Thyroid gland (tissue), 4 donors: ENCODE measurements at regions not wholly inside any gene's neighbourhood (a gene's known extent, or its start where the extent isn't known, plus 50 kb on each side); places are given as distances from the start of the nearest gene placed in this dataset.

Experiments
- DNase-seq, 2 donors: peaks; one replicate each; pipeline ENCODE4 v3.0.0-alpha.2; 2019
- H3K27ac ChIP-seq, 3 donors: fragments of 200-600 bp; sonication (generic); 1 replicate in 2 of 3; 2 replicates in 1 of 3; pipeline ENCODE4 v1.5.1; 2016 to 2019; ENCODE audit warnings: mild to moderate bottlenecking in 1 of 3, moderate library complexity in 1 of 3
- H3K27me3 ChIP-seq: fragments of 200-600 bp; sonication (generic); one replicate; pipeline ENCODE4 v1.5.1; 2019
- H3K36me3 ChIP-seq, 2 donors: fragments of 200-600 bp; sonication (generic); one replicate each; pipeline ENCODE4 v1.5.1; 2016 to 2019
- H3K4me1 ChIP-seq, 2 donors: fragments of 200-600 bp; sonication (generic); one replicate each; pipeline ENCODE4 v1.5.1; 2017 to 2019
- H3K4me3 ChIP-seq, 3 donors: fragments of 200-600 bp; sonication (generic); replicated peaks in 1 of 3; 1 replicate in 2 of 3; 2 replicates in 1 of 3; pipeline ENCODE4 v1.5.1; 2016; ENCODE audit warnings: mild to moderate bottlenecking in 1 of 3
- H3K9me3 ChIP-seq: fragments of 200-600 bp; sonication (generic); one replicate; pipeline ENCODE4 v1.5.1; 2017
- POLR2A ChIP-seq, 2 donors: fragments of 450-650 bp; IDR thresholded peaks; one replicate each; pipeline ENCODE4 v1.6.1; 2017; ENCODE audit warnings: antibody characterized with exemption in 2 of 2, mild to moderate bottlenecking in 2 of 2, moderate library complexity in 1 of 2
- WGBS, 2 donors: methylation state at CpG; one replicate each; pipeline ENCODE4 v1.1.5; 2017; 5-methylcytosine and 5-hydroxymethylcytosine counted together
- intact Hi-C: fragments of 100-400 bp; cut with DNase I; formaldehyde crosslinking; loops from one replicate; pipeline ENCODE4 v1.15.1; 2023
- TF ChIP-seq, protein P1 (sequence below), 6 experiments: fragments of 200-600 bp in 3 of 6; fragments of 450-650 bp in 3 of 6; sonication (generic) in 3 of 6; IDR thresholded peaks; one replicate each; pipeline ENCODE4 v1.5.1; 2016 to 2019; ENCODE audit warnings: antibody characterized with exemption in 6 of 6, mild to moderate bottlenecking in 2 of 6, inconsistent platforms in 1 of 6, moderate library complexity in 1 of 6

DNA sequence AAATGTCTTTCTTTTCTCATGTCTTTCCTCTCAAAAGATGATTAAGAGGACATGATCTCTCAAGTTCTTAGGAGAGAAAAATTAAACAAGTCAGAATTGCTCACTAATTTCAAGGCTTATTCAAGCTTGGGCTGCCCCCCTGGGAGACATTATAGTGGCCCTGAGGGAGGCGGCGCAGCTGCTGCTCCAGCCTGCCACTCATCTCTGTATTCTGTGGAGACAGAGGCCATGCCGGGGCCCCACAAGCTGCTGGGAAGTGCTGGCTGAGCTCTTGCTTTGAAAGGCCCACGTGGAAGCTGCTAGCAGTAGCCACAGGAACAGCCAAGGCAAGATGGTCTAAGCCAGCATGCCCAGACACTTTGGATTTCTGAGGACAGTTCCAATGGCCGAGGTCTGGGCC lies 267.4 kb downstream of the LNPK start:
- no peaks in the 10 kb centered on the region for H3K4me1 ChIP-seq
- no peak for DNase-seq
- intact Hi-C loops = no loop called here
- 65 to 66% methylated on average over 5 of the region's 5 CpGs for WGBS, 2 donors
- H3K9me3 ChIP-seq = no peaks in the 10 kb centered on the region
- no peaks in the 10 kb centered on the region for H3K27me3 ChIP-seq
- H3K4me3 ChIP-seq = no peak overlapping the region
- H3K27ac ChIP-seq = no peak overlapping the region
- no peak for TF ChIP-seq POLR2A (IDR thresholded peaks at IDR 0.05)
- TF ChIP-seq, protein P1, sequence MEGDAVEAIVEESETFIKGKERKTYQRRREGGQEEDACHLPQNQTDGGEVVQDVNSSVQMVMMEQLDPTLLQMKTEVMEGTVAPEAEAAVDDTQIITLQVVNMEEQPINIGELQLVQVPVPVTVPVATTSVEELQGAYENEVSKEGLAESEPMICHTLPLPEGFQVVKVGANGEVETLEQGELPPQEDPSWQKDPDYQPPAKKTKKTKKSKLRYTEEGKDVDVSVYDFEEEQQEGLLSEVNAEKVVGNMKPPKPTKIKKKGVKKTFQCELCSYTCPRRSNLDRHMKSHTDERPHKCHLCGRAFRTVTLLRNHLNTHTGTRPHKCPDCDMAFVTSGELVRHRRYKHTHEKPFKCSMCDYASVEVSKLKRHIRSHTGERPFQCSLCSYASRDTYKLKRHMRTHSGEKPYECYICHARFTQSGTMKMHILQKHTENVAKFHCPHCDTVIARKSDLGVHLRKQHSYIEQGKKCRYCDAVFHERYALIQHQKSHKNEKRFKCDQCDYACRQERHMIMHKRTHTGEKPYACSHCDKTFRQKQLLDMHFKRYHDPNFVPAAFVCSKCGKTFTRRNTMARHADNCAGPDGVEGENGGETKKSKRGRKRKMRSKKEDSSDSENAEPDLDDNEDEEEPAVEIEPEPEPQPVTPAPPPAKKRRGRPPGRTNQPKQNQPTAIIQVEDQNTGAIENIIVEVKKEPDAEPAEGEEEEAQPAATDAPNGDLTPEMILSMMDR (IDR thresholded peaks at IDR 0.05) = no peak
- H3K36me3 ChIP-seq = no peaks in the 10 kb centered on the region

DNA sequence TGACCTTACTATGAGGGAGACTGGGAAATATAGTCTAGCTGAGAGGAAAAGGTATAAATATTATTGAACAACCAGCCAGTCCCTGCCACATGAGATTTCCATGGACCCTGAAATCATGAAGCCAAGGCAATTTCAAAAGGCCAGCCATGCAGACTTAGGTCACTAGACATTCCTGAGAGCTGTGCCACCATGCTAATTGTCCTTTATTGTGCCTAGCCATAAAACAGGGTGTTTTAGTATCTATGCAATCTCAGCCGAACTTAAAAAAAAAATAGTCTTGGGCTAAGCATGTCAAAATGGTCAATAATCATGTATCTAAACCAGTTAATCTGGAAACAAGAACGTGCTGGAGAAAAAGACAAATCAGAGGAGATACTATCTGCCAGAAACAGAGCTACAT lies 269.5 kb downstream of the LNPK start:
- 73 to 77% methylated on average over 2 of the region's 2 CpGs for WGBS, 2 donors
- no peak for TF ChIP-seq POLR2A (IDR thresholded peaks at IDR 0.05)
- TF ChIP-seq, protein P1 (IDR thresholded peaks at IDR 0.05) = no peak
- no peaks in the 10 kb centered on the region for H3K36me3 ChIP-seq

DNA sequence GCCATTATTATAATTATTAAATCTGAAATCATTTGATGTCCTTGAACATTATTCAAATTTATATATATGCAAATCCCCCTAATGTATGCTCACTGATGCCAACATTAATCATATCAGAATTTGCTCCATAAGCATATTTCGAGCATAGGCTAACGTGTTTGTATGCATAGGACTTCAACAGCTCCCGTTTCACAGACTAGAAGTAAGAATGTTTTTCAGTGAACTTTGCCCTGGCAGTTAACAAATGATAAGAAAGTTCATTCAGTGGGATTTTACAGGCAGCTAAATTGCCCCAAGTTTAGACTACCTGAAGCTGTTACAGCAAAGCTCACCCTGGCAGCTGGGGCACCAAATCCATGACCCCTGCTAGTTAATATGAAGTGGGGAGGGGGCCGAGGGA lies 272.0 kb downstream of the LNPK start:
- Histone ChIP-seq H3K27ac (no peak overlapping the region), H3K4me3 (no peak overlapping the region), H3K27me3 (no peaks in the 10 kb centered on the region), H3K4me1 (no peaks in the 10 kb centered on the region), H3K9me3 (no peaks in the 10 kb centered on the region), H3K36me3 (no peaks in the 10 kb centered on the region)
- TF ChIP-seq, protein P1 (IDR thresholded peaks at IDR 0.05) = no peak
- TF ChIP-seq POLR2A (IDR thresholded peaks at IDR 0.05) = no peak
- DNase-seq = no peak
- intact Hi-C loops = no loop called here
- 45 to 48% methylated on average over 4 of the region's 4 CpGs for WGBS, 2 donors

More for the DNA sequence above, 269.5 kb downstream of the LNPK start:
- intact Hi-C loops = no loop called here
- Histone ChIP-seq H3K27ac (no peak overlapping the region), H3K9me3 (no peaks in the 10 kb centered on the region), H3K4me1 (no peaks in the 10 kb centered on the region), H3K4me3 (no peak overlapping the region), H3K27me3 (no peaks in the 10 kb centered on the region)
- no peak for DNase-seq

DNA sequence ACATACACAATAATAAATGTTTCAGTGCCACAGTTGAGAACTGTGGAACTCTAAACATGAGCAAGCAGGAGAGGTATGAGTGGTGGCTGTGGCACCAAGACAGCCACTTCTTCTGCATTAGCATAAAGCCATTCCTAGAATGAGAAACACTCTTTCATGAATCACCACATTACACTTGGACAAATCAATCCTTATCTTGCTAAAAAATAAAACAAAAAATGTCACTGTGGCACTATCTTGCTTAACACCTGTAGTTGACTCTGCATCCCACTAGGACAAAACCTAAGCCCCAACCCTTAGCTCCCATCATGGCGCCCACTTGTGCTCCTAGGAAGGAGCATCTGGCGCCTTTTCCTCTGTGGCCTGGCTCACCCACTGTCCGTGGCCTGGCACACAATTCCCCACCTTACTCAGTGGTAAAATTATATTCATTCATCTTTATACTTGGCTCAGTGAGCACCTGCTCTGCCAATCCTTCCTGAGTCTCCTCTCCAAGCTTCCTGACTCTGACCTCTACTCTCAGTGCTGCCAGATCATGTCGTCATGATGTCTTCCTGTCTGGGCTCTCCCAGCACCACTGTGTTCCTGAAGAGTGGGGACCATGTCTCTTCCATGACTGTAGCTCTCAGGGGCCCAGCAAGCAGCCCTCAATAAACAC lies 272.9 kb downstream of the LNPK start:
- no peak overlapping the region for H3K4me3 ChIP-seq
- intact Hi-C loops = no loop called here
- no peaks in the 10 kb centered on the region for H3K27me3 ChIP-seq
- H3K9me3 ChIP-seq = no peaks in the 10 kb centered on the region
- no peak for TF ChIP-seq POLR2A (IDR thresholded peaks at IDR 0.05)
- TF ChIP-seq, protein P1 (IDR thresholded peaks at IDR 0.05) = no peak
- WGBS, 2 donors = 83 to 87% methylated on average over 4 of the region's 4 CpGs
- no peaks in the 10 kb centered on the region for H3K36me3 ChIP-seq
- no peak overlapping the region for H3K27ac ChIP-seq
- H3K4me1 ChIP-seq = no peaks in the 10 kb centered on the region
- no peak for DNase-seq

DNA sequence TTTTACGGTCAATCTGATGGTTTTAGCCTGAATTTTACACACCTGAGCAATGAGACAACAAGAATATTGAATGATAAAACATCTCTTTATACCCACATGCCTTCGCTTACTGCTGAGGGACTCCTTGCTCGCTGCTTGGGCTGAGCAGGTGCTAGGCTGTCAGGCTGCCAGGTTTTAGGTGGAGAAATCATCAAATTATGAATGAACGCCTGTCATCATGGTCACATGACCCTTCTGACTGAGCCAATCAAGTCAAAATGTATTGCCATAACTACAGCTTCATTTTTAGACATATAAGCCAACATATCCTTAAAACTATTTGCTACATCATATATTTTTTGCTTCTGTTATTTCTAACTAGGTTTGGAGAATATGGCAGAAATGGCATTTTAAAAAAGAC lies 274.0 kb downstream of the LNPK start:
- H3K4me3 ChIP-seq = no peak overlapping the region
- TF ChIP-seq, protein P1 (IDR thresholded peaks at IDR 0.05) = no peak
- TF ChIP-seq POLR2A (IDR thresholded peaks at IDR 0.05) = no peak
- H3K27ac ChIP-seq = no peak overlapping the region
- WGBS, 2 donors = 84 to 87% methylated on average over 4 of the region's 4 CpGs
- H3K4me1 ChIP-seq = no peaks in the 10 kb centered on the region
- H3K9me3 ChIP-seq = no peaks in the 10 kb centered on the region
- DNase-seq = no peak
- no peaks in the 10 kb centered on the region for H3K27me3 ChIP-seq
- no peaks in the 10 kb centered on the region for H3K36me3 ChIP-seq
- intact Hi-C loops = no loop called here
